ENCODE measurements at regions not wholly inside any gene's neighbourhood (a gene's known extent, or its start where the extent isn't known, plus 50 kb on each side); places are given as distances from the start of the nearest gene placed in this dataset.

GRCh38 chr12:73841963-73842362, 695.7 kb upstream of the ATXN7L3B start:
- no peak for DNase-seq
- Histone ChIP-seq H3K4me1 (ENCODE audit: control insufficient read depth in 1 of 2, insufficient read depth in 2 of 2, low read length in 2 of 2) (no peaks in the 10 kb centered on the region), H3K4me3 (replicated peaks in 1 of 3; ENCODE audit: low read depth in 2 of 3, low read length in 3 of 3) (no peak overlapping the region), H4K20me1 (ENCODE audit: insufficient read depth, low read length) (no peaks in the 10 kb centered on the region), H3K27ac (ENCODE audit: low read depth in 1 of 2, low read length in 2 of 2) (no peak overlapping the region), H2AFZ (ENCODE audit: insufficient read depth, low read depth, low read length, poor library complexity, severe bottlenecking) (no peak overlapping the region), H3K9me3 (replicated peaks in 1 of 2; ENCODE audit: control insufficient read depth in 1 of 2, insufficient read depth in 1 of 2, low read length in 2 of 2) (peaks cover 0 to 3% of the 10 kb centered on the region in 2 donors), H3K4me2 (replicated peaks; ENCODE audit: extremely low read depth, low read length, poor library complexity, severe bottlenecking) (no peak overlapping the region), H3K9ac (ENCODE audit: insufficient read depth, low read length, poor library complexity, severe bottlenecking) (no peak overlapping the region), H3K79me2 (ENCODE audit: insufficient read depth, low read length) (no peaks in the 10 kb centered on the region), H3K36me3 (replicated peaks in 1 of 2; ENCODE audit: control insufficient read depth in 1 of 2, insufficient read depth in 2 of 2, low read length in 2 of 2) (no peaks in the 10 kb centered on the region), H3K27me3 (ENCODE audit: control insufficient read depth in 2 of 2, insufficient read depth in 2 of 2, low read length in 2 of 2) (no peaks in the 10 kb centered on the region)
- Mint-ChIP-seq H3K9me3 (peaks cover 0 to 2% (median 1%) of the 10 kb centered on the region in 7 donors), H3K4me1 (no peaks in the 10 kb centered on the region), H3K27me3 (ENCODE audit: low read depth in 3 of 3) (no peaks in the 10 kb centered on the region), H3K36me3 (no peaks in the 10 kb centered on the region), H3K27ac (no peak overlapping the region), H3K4me3 (no peak overlapping the region)
- WGBS (ENCODE audit: insufficient coverage): 85% methylated on average over 2 of the region's 2 CpGs
- intact Hi-C loops (cut with micrococcal nuclease): no loop called here
- TF ChIP-seq CTCF (IDR thresholded peaks at IDR 0.05): no peak

- no peaks in the 10 kb centered on the region for H3K27me3 Mint-ChIP-seq (ENCODE audit: low read depth in 3 of 3)
- no peaks in the 10 kb centered on the region for H3K79me2 ChIP-seq (ENCODE audit: insufficient read depth, low read length)
- H3K4me3 Mint-ChIP-seq: no peak overlapping the region
- no peak for DNase-seq
- H3K9ac ChIP-seq (ENCODE audit: insufficient read depth, low read length, poor library complexity, severe bottlenecking): no peak overlapping the region
- H3K36me3 Mint-ChIP-seq: no peaks in the 10 kb centered on the region
- H3K27me3 ChIP-seq (ENCODE audit: control insufficient read depth in 2 of 2, insufficient read depth in 2 of 2, low read length in 2 of 2): no peaks in the 10 kb centered on the region
- H3K4me1 ChIP-seq (ENCODE audit: control insufficient read depth in 1 of 2, insufficient read depth in 2 of 2, low read length in 2 of 2): no peaks in the 10 kb centered on the region
- H3K9me3 ChIP-seq (replicated peaks in 1 of 2; ENCODE audit: control insufficient read depth in 1 of 2, insufficient read depth in 1 of 2, low read length in 2 of 2): peaks cover 0 to 3% of the 10 kb centered on the region in 2 donors
- H3K4me1 Mint-ChIP-seq: no peaks in the 10 kb centered on the region
- H4K20me1 ChIP-seq (ENCODE audit: insufficient read depth, low read length): no peaks in the 10 kb centered on the region
- peaks cover 0 to 4% (median 2%) of the 10 kb centered on the region in 7 donors for H3K9me3 Mint-ChIP-seq
- H3K27ac ChIP-seq (ENCODE audit: low read depth in 1 of 2, low read length in 2 of 2): no peak overlapping the region
- no peak overlapping the region for H3K4me2 ChIP-seq (replicated peaks; ENCODE audit: extremely low read depth, low read length, poor library complexity, severe bottlenecking)
- intact Hi-C loops (cut with micrococcal nuclease): no loop called here
- H3K4me3 ChIP-seq (replicated peaks in 1 of 3; ENCODE audit: low read depth in 2 of 3, low read length in 3 of 3): no peak overlapping the region
- no peak overlapping the region for H3K27ac Mint-ChIP-seq
- WGBS (ENCODE audit: insufficient coverage): no CpG with 5 or more reads among the region's 2 CpGs
- no peaks in the 10 kb centered on the region for H3K36me3 ChIP-seq (replicated peaks in 1 of 2; ENCODE audit: control insufficient read depth in 1 of 2, insufficient read depth in 2 of 2, low read length in 2 of 2)
- no peak for TF ChIP-seq CTCF (IDR thresholded peaks at IDR 0.05)
- no peak overlapping the region for H2AFZ ChIP-seq (ENCODE audit: insufficient read depth, low read depth, low read length, poor library complexity, severe bottlenecking)
Observed at GRCh38 chr12:73863546-73863945, 674.1 kb upstream of the ATXN7L3B start.

Measured in CD14-positive monocyte (primary cell).